ENCODE measurements at regions not wholly inside any gene's neighbourhood (a gene's known extent, or its start where the extent isn't known, plus 50 kb on each side); places are given as distances from the start of the nearest gene placed in this dataset.

GRCh38 chr5:98168871-98169270 is 604.6 kb upstream of the RGMB start:
- Histone ChIP-seq H3K9me3 (ENCODE audit: control insufficient read depth, insufficient read depth, low read depth, low read length) (no peaks in the 10 kb centered on the region), H3K36me3 (ENCODE audit: control insufficient read depth in 2 of 2, insufficient read depth in 1 of 2, low read length in 2 of 2) (no peaks in the 10 kb centered on the region), H3K4me1 (ENCODE audit: control insufficient read depth, insufficient read depth, low read length) (no peaks in the 10 kb centered on the region), H3K27ac (ENCODE audit: extremely low read depth, low read depth, low read length) (no peak overlapping the region), H3K4me3 (ENCODE audit: low read depth, low read length) (no peak overlapping the region)
- ChIA-PET POLR2A (no interaction called here), CTCF (interaction anchor here (0.6 kb wide), 1 partner anchor 968 kb away, joined by 3 read pairs; no protein-coding TSS in a partner anchor)
- no peak for TF ChIP-seq ZFP3 (tag by site-specific recombination; IDR thresholded peaks at IDR 0.05; ENCODE audit: low read depth)
- TF ChIP-seq ZNF214 (tag by site-specific recombination; IDR thresholded peaks at IDR 0.05; ENCODE audit: borderline replicate concordance) = no peak
- TF ChIP-seq, protein P1, sequence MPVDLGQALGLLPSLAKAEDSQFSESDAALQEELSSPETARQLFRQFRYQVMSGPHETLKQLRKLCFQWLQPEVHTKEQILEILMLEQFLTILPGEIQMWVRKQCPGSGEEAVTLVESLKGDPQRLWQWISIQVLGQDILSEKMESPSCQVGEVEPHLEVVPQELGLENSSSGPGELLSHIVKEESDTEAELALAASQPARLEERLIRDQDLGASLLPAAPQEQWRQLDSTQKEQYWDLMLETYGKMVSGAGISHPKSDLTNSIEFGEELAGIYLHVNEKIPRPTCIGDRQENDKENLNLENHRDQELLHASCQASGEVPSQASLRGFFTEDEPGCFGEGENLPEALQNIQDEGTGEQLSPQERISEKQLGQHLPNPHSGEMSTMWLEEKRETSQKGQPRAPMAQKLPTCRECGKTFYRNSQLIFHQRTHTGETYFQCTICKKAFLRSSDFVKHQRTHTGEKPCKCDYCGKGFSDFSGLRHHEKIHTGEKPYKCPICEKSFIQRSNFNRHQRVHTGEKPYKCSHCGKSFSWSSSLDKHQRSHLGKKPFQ (tag by site-specific recombination; IDR thresholded peaks at IDR 0.05) = no peak
- TF ChIP-seq ZNF549 (tag by site-specific recombination; IDR thresholded peaks at IDR 0.05) = no peak
- no peak for TF ChIP-seq ZNF24 (tag by site-specific recombination; IDR thresholded peaks at IDR 0.05)
- TF ChIP-seq GLIS2 (tag by site-specific recombination; IDR thresholded peaks at IDR 0.05) = no peak
- no peak for TF ChIP-seq ZNF624 (tag by site-specific recombination; IDR thresholded peaks at IDR 0.05)
- no peak for TF ChIP-seq GLIS1 (tag by site-specific recombination; IDR thresholded peaks at IDR 0.05)
- no peak for TF ChIP-seq ZNF146 (tag by site-specific recombination; IDR thresholded peaks at IDR 0.05)
- TF ChIP-seq ZNF26 (tag by site-specific recombination; IDR thresholded peaks at IDR 0.05) = no peak

GRCh38 chr5:98170994-98171393 is 602.5 kb upstream of the RGMB start:
- H3K9me3 ChIP-seq (ENCODE audit: control insufficient read depth, insufficient read depth, low read depth, low read length) = no peaks in the 10 kb centered on the region
- no peaks in the 10 kb centered on the region for H3K36me3 ChIP-seq (ENCODE audit: control insufficient read depth in 2 of 2, insufficient read depth in 1 of 2, low read length in 2 of 2)
- POLR2A ChIA-PET = no interaction called here
- no peaks in the 10 kb centered on the region for H3K4me1 ChIP-seq (ENCODE audit: control insufficient read depth, insufficient read depth, low read length)
- H3K27ac ChIP-seq (ENCODE audit: extremely low read depth, low read depth, low read length) = no peak overlapping the region
- no peak overlapping the region for H3K4me3 ChIP-seq (ENCODE audit: low read depth, low read length)
- CTCF ChIA-PET = no interaction called here
- TF ChIP-seq, protein P2, sequence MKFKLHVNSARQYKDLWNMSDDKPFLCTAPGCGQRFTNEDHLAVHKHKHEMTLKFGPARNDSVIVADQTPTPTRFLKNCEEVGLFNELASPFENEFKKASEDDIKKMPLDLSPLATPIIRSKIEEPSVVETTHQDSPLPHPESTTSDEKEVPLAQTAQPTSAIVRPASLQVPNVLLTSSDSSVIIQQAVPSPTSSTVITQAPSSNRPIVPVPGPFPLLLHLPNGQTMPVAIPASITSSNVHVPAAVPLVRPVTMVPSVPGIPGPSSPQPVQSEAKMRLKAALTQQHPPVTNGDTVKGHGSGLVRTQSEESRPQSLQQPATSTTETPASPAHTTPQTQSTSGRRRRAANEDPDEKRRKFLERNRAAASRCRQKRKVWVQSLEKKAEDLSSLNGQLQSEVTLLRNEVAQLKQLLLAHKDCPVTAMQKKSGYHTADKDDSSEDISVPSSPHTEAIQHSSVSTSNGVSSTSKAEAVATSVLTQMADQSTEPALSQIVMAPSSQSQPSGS (tag by site-specific recombination; IDR thresholded peaks at IDR 0.05; ENCODE audit: low read depth) = no peak
- no peak for TF ChIP-seq HIC1 (tag by site-specific recombination; IDR thresholded peaks at IDR 0.05)
- TF ChIP-seq, protein P3, sequence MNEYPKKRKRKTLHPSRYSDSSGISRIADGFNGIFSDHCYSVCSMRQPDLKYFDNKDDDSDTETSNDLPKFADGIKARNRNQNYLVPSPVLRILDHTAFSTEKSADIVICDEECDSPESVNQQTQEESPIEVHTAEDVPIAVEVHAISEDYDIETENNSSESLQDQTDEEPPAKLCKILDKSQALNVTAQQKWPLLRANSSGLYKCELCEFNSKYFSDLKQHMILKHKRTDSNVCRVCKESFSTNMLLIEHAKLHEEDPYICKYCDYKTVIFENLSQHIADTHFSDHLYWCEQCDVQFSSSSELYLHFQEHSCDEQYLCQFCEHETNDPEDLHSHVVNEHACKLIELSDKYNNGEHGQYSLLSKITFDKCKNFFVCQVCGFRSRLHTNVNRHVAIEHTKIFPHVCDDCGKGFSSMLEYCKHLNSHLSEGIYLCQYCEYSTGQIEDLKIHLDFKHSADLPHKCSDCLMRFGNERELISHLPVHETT (tag by site-specific recombination; IDR thresholded peaks at IDR 0.05) = no peak
- no peak for TF ChIP-seq ZNF214 (tag by site-specific recombination; IDR thresholded peaks at IDR 0.05; ENCODE audit: borderline replicate concordance)
- TF ChIP-seq, protein P4, sequence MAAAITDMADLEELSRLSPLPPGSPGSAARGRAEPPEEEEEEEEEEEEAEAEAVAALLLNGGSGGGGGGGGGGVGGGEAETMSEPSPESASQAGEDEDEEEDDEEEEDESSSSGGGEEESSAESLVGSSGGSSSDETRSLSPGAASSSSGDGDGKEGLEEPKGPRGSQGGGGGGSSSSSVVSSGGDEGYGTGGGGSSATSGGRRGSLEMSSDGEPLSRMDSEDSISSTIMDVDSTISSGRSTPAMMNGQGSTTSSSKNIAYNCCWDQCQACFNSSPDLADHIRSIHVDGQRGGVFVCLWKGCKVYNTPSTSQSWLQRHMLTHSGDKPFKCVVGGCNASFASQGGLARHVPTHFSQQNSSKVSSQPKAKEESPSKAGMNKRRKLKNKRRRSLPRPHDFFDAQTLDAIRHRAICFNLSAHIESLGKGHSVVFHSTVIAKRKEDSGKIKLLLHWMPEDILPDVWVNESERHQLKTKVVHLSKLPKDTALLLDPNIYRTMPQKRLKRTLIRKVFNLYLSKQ (tag by site-specific recombination; IDR thresholded peaks at IDR 0.05; ENCODE audit: borderline replicate concordance) = no peak
- TF ChIP-seq KLF17 (tag by site-specific recombination; IDR thresholded peaks at IDR 0.05) = no peak
- no peak for TF ChIP-seq ZNF37A (tag by site-specific recombination; IDR thresholded peaks at IDR 0.05)
- TF ChIP-seq SALL2 (tag by site-specific recombination; IDR thresholded peaks at IDR 0.05; ENCODE audit: borderline replicate concordance) = no peak
